GM13976 (cell line): ENCODE measurements at regions not wholly inside any gene's neighbourhood (a gene's known extent, or its start where the extent isn't known, plus 50 kb on each side); places are given as distances from the start of the nearest gene placed in this dataset.
"Not testable (repeated sequence)": the region's sequence is repeated elsewhere in the genome, so short reads cannot be mapped to it uniquely, and the experiment has no call there.

Experiments used
- DNase-seq: peaks from one replicate; pipeline ENCODE4 v3.0.0; 2012; ENCODE audit warnings: low spot score
- CTCF ChIP-seq: IDR thresholded peaks from 2 replicates; pipeline ENCODE4 v1.5.1; 2012; ENCODE audit warnings: borderline replicate concordance, mild to moderate bottlenecking; ENCODE audit not compliant: insufficient read depth; ENCODE audit errors: extremely low read depth, missing control alignments, control extremely low read depth
- in situ Hi-C: fragments of 300-500 bp; cut with MboI; formaldehyde crosslinking; loops from one replicate; pipeline ENCODE4 v1.12.0; 2022; ENCODE audit warnings: low sequenced_read_pairs, mixed read lengths, inconsistent platforms; ENCODE audit not compliant: unreplicated experiment

GRCh38 chr2:228527197-228527881, 345.9 kb upstream of the SPHKAP start:
- in situ Hi-C loops, result no loop called here
- no peak for DNase-seq
- TF ChIP-seq CTCF, result no peak

GRCh38 chr2:228526687-228527086, 345.2 kb upstream of the SPHKAP start:
- DNase-seq, result no peak
- in situ Hi-C loops, result no loop called here
- TF ChIP-seq CTCF, result no peak

GRCh38 chr2:228522977-228523376, 341.5 kb upstream of the SPHKAP start:
- TF ChIP-seq CTCF, result no peak
- no peak for DNase-seq
- in situ Hi-C loops, result no loop called here

- in situ Hi-C loops, result no loop called here
- no peak for DNase-seq
- no peak for TF ChIP-seq CTCF
Measured at GRCh38 chr2:228522276-228522675, 340.8 kb upstream of the SPHKAP start.

- no peak for TF ChIP-seq CTCF
- DNase-seq, result no peak
- in situ Hi-C loops, result no loop called here
Measured at GRCh38 chr2:228519561-228519960, 338.1 kb upstream of the SPHKAP start.

GRCh38 chr2:228516019-228516418, 334.5 kb upstream of the SPHKAP start:
- DNase-seq, result no peak
- in situ Hi-C loops, result no loop called here
- no peak for TF ChIP-seq CTCF

GRCh38 chr2:228513480-228513879, 332.0 kb upstream of the SPHKAP start:
- in situ Hi-C loops, result not testable (repeated sequence)

More at GRCh38 chr2:228513480-228513879, 332.0 kb upstream of the SPHKAP start:
- DNase-seq, result not testable (repeated sequence)
